GM18861 (cell line): ENCODE measurements at regions not wholly inside any gene's neighbourhood (a gene's known extent, or its start where the extent isn't known, plus 50 kb on each side); places are given as distances from the start of the nearest gene placed in this dataset.

Experiments
- ATAC-seq: cut with Tn5 transposase; IDR thresholded peaks from one replicate; pipeline ENCODE4 v1.9.1; 2021; ENCODE audit not compliant: unreplicated experiment

DNA sequence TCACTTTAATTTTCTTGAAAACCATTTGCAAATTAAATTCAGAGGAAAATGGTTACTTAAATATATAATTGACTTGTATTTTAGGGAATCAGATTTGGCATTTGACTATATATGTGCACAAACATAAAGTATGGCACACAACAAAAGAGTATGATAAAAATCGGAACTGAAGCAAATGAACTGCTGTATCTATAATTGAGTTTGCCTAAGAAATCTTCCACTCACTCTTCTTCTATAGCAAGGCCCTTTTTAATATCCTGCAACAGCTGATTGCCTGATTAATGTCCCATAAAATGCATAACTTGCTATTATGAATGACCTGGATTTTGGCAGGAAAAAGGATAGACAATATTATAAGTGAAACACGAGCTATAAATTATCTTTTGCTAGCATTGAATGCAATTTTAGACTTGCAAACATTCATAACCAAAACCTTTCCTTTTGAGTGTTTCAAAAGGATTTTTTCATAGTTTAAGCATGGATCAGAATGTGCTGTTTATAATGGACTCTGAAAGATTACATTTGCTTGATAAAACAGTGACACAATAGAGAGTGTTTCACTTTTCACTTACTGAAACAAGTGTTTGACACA is 2204.3 kb downstream of the MRPL39 start:
- no peak for ATAC-seq

DNA sequence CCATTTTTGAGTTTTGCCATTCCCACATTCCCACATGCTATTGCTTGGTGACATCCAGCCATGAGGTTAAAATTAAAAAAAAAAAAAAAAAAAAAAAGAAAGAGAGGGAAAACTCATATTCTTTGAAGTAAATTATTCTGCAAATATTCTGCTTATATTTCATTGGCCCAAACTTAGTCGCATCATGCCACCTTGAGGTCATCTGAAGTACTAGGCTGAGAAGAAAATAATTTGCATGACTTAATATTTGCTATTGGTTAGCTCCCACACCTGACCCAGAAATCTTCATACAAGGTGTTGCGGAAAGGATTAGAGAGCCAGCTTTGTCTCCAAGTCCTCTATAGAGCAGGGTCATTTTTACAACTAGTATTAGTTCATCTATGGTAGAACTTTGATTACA is 2206.0 kb downstream of the MRPL39 start:
- no peak for ATAC-seq

DNA sequence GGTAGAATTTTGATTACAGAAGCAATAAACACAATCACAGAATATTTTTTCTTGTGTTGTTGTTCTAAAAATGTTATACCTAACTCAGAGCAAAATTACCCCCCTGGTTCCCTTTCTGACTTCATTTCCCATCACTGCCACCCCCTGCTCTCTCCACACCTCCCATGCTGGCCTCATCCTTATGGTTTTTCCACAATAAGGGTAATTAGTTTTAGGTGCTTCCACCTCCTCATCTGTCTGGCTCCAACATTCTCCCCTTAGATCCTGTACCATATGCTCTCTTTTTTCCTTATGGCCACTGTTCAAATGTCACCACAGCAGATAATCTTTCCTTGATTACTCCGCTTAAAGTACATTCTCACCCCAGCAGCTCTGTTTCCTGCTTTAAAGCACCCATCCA is 2208.6 kb downstream of the MRPL39 start:
- ATAC-seq = no peak

DNA sequence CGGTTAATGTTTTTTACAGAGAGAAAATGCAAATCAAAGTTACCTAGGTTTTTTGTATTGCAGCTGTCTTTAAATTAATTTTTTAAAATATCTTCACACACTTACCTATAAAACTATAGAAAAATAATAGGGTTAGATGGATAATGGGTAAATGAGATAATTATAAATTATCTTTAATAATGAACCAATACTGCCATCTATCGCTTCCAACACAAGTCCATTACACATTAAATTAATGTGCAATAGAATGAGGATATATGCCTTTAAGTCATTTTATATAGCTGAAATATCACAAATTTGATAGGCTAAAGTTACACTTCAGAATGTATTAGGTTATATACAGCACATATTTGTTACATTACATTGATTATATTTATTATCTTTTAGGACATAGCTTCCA is 2212.8 kb downstream of the MRPL39 start:
- ATAC-seq = no peak

GRCh38 chr21:23384679-23385078 is 2222.6 kb downstream of the MRPL39 start:
- ATAC-seq = no peak

GRCh38 chr21:23374155-23374554 is 2233.1 kb downstream of the MRPL39 start:
- ATAC-seq = no peak

- ATAC-seq = no peak
Measured at GRCh38 chr21:23356905-23357304, 2250.4 kb downstream of the MRPL39 start.

- ATAC-seq = no peak
Measured at GRCh38 chr21:23316190-23316589, 2291.1 kb downstream of the MRPL39 start.

- ATAC-seq = no peak
Measured at GRCh38 chr21:23308741-23309140, 2298.5 kb downstream of the MRPL39 start.

GRCh38 chr21:23307065-23307464 is 2300.2 kb downstream of the MRPL39 start:
- no peak for ATAC-seq

DNA sequence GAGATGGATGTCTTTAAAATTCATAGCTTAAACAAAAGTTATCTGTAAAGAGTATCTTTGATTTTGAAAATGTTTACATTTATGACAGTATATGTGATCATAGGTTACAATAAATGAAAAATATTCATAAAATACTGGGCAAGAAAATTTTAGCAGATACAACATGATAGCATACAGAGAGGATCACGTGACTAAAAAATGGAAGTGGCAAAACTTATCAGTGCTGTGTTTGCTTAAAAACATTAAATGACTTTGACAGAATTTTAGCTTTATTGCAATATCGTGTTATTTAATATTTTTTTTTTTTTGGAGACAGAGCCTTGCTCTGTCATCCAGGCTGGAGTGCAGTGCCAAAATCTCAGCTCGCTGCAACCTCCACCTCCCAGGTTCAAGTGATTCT is 2294.1 kb downstream of the NCAM2 start:
- no peak for ATAC-seq

DNA sequence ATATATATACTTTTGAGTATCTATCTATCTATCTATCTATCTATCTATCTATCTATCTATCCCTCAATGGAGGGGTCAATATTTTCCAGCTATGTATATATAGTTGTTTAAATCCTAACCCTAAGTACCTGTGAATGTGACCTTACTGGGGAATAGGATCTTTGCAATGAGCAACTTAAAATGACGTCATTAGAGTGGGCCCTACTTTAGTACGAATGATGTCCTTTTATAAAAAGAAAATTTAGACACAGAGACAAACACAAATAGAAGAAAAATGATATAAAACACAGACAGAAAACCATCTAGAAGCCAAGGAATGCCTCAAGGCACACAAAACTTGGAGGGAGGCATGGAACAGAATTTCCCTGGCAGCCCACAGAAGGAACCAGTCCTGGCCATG is 2283.7 kb downstream of the NCAM2 start:
- no peak for ATAC-seq

DNA sequence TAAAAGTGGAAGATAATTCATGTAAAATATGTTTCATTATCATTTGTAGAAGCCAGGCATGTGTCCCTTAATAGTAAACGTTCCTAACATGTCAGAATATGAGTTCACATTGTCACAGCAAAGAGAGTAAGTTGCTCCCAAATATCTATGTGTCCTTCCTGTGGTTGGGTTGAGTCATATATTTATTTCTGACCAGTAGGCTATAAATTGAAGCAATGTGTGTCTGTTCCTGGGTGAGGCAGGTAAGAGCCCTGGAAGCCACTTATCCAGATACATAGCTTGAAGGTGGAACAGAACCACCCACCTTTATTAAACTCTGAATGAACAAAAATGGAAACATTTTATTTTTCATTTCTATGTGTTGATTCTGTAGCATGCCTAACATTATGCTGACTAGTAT is 2251.6 kb downstream of the NCAM2 start:
- no peak for ATAC-seq

DNA sequence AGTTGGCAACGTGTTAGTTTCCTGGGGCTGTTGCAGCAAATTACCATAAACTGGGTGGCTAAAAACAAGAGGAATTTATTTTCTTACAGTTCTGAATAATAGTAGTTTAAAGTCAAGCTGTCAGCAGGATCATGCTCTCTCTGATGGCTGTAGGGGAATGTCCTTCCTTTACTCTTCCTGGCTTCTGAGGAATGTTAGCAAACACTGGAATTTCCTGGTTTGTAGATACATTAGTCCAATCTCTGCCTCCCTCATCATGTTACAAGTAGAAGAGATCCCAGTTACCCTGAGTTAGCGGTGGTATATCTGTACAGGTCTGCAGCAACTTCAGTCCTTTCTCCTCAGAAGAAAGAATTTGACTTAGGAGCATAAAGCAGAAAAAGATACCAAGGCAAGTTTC is 2249.1 kb downstream of the NCAM2 start:
- no peak for ATAC-seq

DNA sequence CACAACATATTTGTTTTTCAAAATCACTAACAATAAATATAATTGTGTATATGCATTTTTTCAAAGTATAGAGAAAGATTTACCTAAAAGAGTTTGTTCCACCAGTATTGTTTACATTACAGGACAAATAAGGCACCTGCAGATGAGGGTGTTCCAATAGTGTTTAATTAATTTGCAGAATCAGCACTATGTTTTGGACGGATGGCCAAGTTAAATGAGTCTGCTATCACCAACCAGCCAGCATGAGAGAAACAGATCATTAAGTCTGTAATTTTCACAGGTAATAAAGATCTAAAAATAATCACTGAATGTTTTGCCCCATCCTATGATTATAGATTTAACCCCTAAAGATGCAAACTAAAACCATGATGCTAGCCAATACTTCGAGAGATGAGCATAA is 2247.0 kb downstream of the NCAM2 start:
- no peak for ATAC-seq

DNA sequence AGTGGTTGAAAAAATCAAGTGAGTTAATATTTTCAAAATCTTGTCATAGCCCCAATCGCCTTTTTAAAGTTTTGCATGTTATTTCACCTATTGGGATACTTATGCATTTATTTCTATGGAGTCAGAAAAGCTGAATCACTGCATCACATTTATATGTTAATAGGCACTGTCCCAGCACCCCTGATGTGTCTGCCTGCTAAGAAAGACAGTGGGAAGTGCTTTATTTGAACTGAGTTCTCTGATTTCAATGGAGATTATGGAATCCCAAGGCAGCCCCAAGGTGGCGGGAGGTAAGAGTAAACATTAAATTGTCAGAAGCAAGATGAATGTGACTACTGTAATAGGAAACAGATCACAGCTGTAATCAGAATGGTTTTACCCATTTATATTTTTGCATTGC is 2225.7 kb downstream of the NCAM2 start:
- no peak for ATAC-seq

- no peak for ATAC-seq
Measured at GRCh38 chr21:23218667-23219066, 2220.5 kb downstream of the NCAM2 start.

DNA sequence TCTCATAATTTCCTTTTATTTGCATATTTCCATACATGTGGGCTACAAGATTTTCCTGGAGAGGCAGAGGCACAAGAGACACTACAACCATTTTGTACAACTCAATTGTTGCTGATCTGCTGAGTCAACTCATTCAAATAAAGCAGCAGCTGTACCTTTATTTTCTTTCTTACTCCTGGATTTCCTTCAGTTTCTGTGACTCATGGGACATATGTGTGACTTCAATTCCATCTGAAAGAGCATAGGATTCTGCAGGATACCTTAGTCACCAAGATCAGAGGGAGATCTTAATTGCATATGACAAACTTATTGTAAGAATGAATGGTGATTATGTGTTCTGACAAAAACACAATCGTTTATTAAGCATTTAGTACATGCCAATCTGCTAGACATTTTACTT is 2219.4 kb downstream of the NCAM2 start:
- ATAC-seq = no peak

GRCh38 chr21:23215261-23215660 is 2217.1 kb downstream of the NCAM2 start:
- ATAC-seq = no peak
